ENCODE measurements at regions not wholly inside any gene's neighbourhood (a gene's known extent, or its start where the extent isn't known, plus 50 kb on each side); places are given as distances from the start of the nearest gene placed in this dataset.

DNA sequence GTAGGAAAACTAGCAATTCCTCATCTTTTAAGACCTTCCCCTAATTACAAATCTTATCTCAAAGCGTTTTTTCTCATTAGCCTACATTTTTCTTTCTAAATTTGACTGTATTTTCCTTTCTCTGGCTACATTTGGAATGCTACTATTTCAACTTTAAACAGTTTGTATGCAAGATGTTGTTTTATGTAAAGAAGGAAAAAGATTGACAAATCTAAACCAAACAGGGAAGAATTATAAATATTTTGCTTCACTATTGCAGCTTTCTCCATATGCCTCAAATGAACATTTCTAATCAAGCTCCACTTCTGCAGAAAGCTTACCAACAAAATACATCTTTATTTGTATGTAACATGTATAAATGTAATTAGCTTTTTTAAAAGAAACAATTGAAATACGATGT is 156.2 kb downstream of the MZT1 start:
- H2AFZ ChIP-seq (ENCODE audit: low read depth, low read length, severe bottlenecking): no peak overlapping the region
- TF ChIP-seq, protein P1, sequence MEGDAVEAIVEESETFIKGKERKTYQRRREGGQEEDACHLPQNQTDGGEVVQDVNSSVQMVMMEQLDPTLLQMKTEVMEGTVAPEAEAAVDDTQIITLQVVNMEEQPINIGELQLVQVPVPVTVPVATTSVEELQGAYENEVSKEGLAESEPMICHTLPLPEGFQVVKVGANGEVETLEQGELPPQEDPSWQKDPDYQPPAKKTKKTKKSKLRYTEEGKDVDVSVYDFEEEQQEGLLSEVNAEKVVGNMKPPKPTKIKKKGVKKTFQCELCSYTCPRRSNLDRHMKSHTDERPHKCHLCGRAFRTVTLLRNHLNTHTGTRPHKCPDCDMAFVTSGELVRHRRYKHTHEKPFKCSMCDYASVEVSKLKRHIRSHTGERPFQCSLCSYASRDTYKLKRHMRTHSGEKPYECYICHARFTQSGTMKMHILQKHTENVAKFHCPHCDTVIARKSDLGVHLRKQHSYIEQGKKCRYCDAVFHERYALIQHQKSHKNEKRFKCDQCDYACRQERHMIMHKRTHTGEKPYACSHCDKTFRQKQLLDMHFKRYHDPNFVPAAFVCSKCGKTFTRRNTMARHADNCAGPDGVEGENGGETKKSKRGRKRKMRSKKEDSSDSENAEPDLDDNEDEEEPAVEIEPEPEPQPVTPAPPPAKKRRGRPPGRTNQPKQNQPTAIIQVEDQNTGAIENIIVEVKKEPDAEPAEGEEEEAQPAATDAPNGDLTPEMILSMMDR (IDR thresholded peaks at IDR 0.05; ENCODE audit: insufficient read depth, low read length, poor library complexity, severe bottlenecking): no peak
- TF ChIP-seq EZH2phosphoT487 (conservative IDR thresholded peaks at IDR 0.05; ENCODE audit: low read length): no peak
- H3K36me3 ChIP-seq (ENCODE audit: low read length): no peaks in the 10 kb centered on the region

DNA sequence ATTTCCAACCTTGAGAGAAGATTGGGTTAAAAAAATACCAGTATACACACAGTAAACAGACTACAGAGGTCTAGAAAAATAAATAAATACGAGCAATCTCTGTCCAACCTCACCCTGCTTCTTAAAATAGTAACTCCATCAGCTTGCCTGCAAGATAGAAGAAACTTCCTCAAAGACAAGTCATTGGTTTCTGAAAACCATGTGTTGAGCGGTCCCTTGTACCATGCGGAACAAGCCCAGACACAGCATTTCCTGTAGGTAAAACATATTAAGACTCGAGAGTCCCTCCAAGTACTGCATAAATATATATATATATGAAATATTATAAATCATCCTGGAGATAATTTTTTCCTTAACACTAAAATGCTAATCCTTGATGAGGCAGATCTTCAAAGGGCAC is 157.4 kb downstream of the MZT1 start:
- TF ChIP-seq EZH2phosphoT487 (conservative IDR thresholded peaks at IDR 0.05; ENCODE audit: low read length): no peak
- TF ChIP-seq, protein P1 (IDR thresholded peaks at IDR 0.05; ENCODE audit: insufficient read depth, low read length, poor library complexity, severe bottlenecking): no peak
- Histone ChIP-seq H3K36me3 (ENCODE audit: low read length) (no peaks in the 10 kb centered on the region), H4K20me1 (ENCODE audit: low read depth, low read length) (no peaks in the 10 kb centered on the region), H3K4me2 (ENCODE audit: low read depth, low read length, poor library complexity, severe bottlenecking) (no peak overlapping the region), H3F3A (ENCODE audit: insufficient read depth) (no peaks in the 10 kb centered on the region), H3K27me3 (ENCODE audit: low read length) (no peaks in the 10 kb centered on the region), H3K9me2 (replicated peaks; ENCODE audit: insufficient read depth, low read length) (no peaks in the 10 kb centered on the region), H3K9ac (ENCODE audit: low read length) (no peak overlapping the region), H3K79me2 (ENCODE audit: insufficient read depth, low read length) (no peaks in the 10 kb centered on the region), H2AFZ (ENCODE audit: low read depth, low read length, severe bottlenecking) (no peak overlapping the region), H3K9me3 (ENCODE audit: insufficient read depth, low read length) (no peaks in the 10 kb centered on the region), H3K27ac (ENCODE audit: low read depth, low read length) (no peak overlapping the region), H3K4me3 (ENCODE audit: insufficient read depth, low read length, poor library complexity, severe bottlenecking) (no peak overlapping the region)

More for the DNA sequence above, 156.2 kb downstream of the MZT1 start:
- Histone ChIP-seq H3K27ac (ENCODE audit: low read depth, low read length) (no peak overlapping the region), H4K20me1 (ENCODE audit: low read depth, low read length) (no peaks in the 10 kb centered on the region), H3K27me3 (ENCODE audit: low read length) (no peaks in the 10 kb centered on the region), H3K4me3 (ENCODE audit: insufficient read depth, low read length, poor library complexity, severe bottlenecking) (no peak overlapping the region), H3K4me2 (ENCODE audit: low read depth, low read length, poor library complexity, severe bottlenecking) (no peak overlapping the region), H3K9me3 (ENCODE audit: insufficient read depth, low read length) (no peaks in the 10 kb centered on the region), H3K9me2 (replicated peaks; ENCODE audit: insufficient read depth, low read length) (no peaks in the 10 kb centered on the region), H3F3A (ENCODE audit: insufficient read depth) (no peaks in the 10 kb centered on the region), H3K79me2 (ENCODE audit: insufficient read depth, low read length) (no peaks in the 10 kb centered on the region), H3K9ac (ENCODE audit: low read length) (no peak overlapping the region)

DNA sequence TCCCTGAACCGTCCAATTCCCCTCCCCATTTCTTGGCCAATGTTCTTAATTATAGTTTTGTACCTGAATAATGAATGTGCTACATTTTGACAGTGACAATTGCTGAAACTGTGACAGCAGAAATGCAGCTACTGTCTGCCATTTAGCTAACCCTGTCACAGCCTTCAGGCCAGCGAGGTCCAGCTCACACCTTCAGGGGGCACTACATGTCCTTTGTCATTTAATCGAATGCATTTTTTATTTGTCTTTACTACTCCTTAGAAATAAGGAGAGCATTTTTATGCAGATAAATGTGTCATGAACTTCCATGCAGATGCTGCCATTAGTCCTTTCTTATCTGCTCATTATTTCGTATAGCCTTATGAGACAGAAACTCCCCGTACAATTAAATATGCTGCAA is 159.9 kb downstream of the MZT1 start:
- H3K9me3 ChIP-seq (ENCODE audit: insufficient read depth, low read length): no peaks in the 10 kb centered on the region
- no peak overlapping the region for H3K4me2 ChIP-seq (ENCODE audit: low read depth, low read length, poor library complexity, severe bottlenecking)
- H4K20me1 ChIP-seq (ENCODE audit: low read depth, low read length): no peaks in the 10 kb centered on the region
- H2AFZ ChIP-seq (ENCODE audit: low read depth, low read length, severe bottlenecking): no peak overlapping the region
- no peak overlapping the region for H3K4me3 ChIP-seq (ENCODE audit: insufficient read depth, low read length, poor library complexity, severe bottlenecking)
- no peaks in the 10 kb centered on the region for H3K36me3 ChIP-seq (ENCODE audit: low read length)
- no peak overlapping the region for H3K9ac ChIP-seq (ENCODE audit: low read length)
- no peaks in the 10 kb centered on the region for H3F3A ChIP-seq (ENCODE audit: insufficient read depth)
- no peaks in the 10 kb centered on the region for H3K27me3 ChIP-seq (ENCODE audit: low read length)
- no peaks in the 10 kb centered on the region for H3K79me2 ChIP-seq (ENCODE audit: insufficient read depth, low read length)
- TF ChIP-seq, protein P1 (IDR thresholded peaks at IDR 0.05; ENCODE audit: insufficient read depth, low read length, poor library complexity, severe bottlenecking): no peak
- no peak for TF ChIP-seq EZH2phosphoT487 (conservative IDR thresholded peaks at IDR 0.05; ENCODE audit: low read length)
- H3K27ac ChIP-seq (ENCODE audit: low read depth, low read length): no peak overlapping the region
- no peaks in the 10 kb centered on the region for H3K9me2 ChIP-seq (replicated peaks; ENCODE audit: insufficient read depth, low read length)

All from SU-DHL-6 (cell line).